ENCODE measurements at regions not wholly inside any gene's neighbourhood (a gene's known extent, or its start where the extent isn't known, plus 50 kb on each side); places are given as distances from the start of the nearest gene placed in this dataset.

DNA sequence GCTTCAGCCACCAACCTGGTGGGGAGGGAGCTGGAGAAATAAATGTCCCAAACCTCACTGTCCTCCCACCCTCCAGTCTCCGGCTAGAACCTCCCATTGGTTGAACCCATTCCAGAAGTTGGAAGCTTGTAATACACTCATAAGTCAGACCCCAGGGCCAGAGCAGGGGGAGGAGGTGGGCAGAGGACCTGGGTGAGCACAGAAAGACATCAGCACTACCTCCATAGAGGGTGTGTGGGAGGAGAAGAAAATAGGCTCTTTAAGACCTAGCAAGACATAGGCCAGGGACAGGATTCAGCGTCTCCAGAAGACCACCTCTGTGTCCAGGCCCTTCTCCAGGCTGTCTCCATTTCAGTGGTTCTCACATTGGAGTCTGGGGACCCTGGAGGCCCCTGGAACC, 73.3 kb upstream of the TOP1 start:
- TF ChIP-seq, protein P1, sequence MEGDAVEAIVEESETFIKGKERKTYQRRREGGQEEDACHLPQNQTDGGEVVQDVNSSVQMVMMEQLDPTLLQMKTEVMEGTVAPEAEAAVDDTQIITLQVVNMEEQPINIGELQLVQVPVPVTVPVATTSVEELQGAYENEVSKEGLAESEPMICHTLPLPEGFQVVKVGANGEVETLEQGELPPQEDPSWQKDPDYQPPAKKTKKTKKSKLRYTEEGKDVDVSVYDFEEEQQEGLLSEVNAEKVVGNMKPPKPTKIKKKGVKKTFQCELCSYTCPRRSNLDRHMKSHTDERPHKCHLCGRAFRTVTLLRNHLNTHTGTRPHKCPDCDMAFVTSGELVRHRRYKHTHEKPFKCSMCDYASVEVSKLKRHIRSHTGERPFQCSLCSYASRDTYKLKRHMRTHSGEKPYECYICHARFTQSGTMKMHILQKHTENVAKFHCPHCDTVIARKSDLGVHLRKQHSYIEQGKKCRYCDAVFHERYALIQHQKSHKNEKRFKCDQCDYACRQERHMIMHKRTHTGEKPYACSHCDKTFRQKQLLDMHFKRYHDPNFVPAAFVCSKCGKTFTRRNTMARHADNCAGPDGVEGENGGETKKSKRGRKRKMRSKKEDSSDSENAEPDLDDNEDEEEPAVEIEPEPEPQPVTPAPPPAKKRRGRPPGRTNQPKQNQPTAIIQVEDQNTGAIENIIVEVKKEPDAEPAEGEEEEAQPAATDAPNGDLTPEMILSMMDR (conservative IDR thresholded peaks at IDR 0.05 in 1 of 2, IDR thresholded peaks at IDR 0.05 in 1 of 2; ENCODE audit: extremely low read depth in 1 of 2, insufficient read depth in 1 of 2, low read depth in 1 of 2, low read length in 2 of 2): no peak
- TF ChIP-seq EZH2 (IDR thresholded peaks at IDR 0.05; ENCODE audit: borderline replicate concordance, low read length): no peak

All from mammary epithelial cell (primary cell).